ENCODE measurements at regions not wholly inside any gene's neighbourhood (a gene's known extent, or its start where the extent isn't known, plus 50 kb on each side); places are given as distances from the start of the nearest gene placed in this dataset.

GRCh38 chr10:108052981-108053380 is 888.5 kb upstream of the SORCS1 start:
- TF ChIP-seq, protein P1, sequence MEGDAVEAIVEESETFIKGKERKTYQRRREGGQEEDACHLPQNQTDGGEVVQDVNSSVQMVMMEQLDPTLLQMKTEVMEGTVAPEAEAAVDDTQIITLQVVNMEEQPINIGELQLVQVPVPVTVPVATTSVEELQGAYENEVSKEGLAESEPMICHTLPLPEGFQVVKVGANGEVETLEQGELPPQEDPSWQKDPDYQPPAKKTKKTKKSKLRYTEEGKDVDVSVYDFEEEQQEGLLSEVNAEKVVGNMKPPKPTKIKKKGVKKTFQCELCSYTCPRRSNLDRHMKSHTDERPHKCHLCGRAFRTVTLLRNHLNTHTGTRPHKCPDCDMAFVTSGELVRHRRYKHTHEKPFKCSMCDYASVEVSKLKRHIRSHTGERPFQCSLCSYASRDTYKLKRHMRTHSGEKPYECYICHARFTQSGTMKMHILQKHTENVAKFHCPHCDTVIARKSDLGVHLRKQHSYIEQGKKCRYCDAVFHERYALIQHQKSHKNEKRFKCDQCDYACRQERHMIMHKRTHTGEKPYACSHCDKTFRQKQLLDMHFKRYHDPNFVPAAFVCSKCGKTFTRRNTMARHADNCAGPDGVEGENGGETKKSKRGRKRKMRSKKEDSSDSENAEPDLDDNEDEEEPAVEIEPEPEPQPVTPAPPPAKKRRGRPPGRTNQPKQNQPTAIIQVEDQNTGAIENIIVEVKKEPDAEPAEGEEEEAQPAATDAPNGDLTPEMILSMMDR (IDR thresholded peaks at IDR 0.05), result no peak

DNA sequence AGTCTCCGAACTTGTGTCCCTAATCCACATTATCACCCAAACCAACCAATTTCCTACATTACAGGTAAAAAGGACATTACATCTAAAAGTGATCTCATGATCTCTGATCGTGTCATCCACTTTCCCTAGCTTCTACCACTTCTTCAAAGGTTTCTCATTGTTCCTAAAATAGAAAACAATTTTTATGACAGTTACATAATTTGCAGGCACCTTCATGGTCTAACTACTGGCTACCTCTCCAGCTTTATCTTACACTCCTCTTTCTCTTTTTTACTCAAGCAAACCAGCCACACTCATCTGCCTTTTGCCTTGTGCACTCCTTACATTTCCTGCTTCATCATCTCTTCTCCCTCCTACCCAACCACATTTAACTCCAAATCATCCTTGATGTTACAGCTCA is 886.7 kb upstream of the SORCS1 start:
- TF ChIP-seq, protein P1 (IDR thresholded peaks at IDR 0.05), result no peak

- TF ChIP-seq, protein P1 (IDR thresholded peaks at IDR 0.05), result no peak
These were observed 886.1 kb upstream of the SORCS1 start for GRCh38 chr10:108050626-108051025.

GRCh38 chr10:108049668-108050067 is 885.2 kb upstream of the SORCS1 start:
- TF ChIP-seq, protein P1 (IDR thresholded peaks at IDR 0.05), result no peak

GRCh38 chr10:108048898-108049297 is 884.4 kb upstream of the SORCS1 start:
- TF ChIP-seq, protein P1 (IDR thresholded peaks at IDR 0.05), result no peak

GRCh38 chr10:108039821-108040584 is 875.5 kb upstream of the SORCS1 start:
- TF ChIP-seq, protein P1 (IDR thresholded peaks at IDR 0.05), result no peak

GRCh38 chr10:108037061-108037460 is 872.6 kb upstream of the SORCS1 start:
- TF ChIP-seq, protein P1 (IDR thresholded peaks at IDR 0.05), result no peak

GRCh38 chr10:108036265-108036664 is 871.8 kb upstream of the SORCS1 start:
- TF ChIP-seq, protein P1 (IDR thresholded peaks at IDR 0.05), result no peak
